HUES48 (cell line): ENCODE measurements at regions not wholly inside any gene's neighbourhood (a gene's known extent, or its start where the extent isn't known, plus 50 kb on each side); places are given as distances from the start of the nearest gene placed in this dataset.

Source experiments
- H3K27ac ChIP-seq: one replicate; pipeline ENCODE4 v1.7.0; 2013; ENCODE audit warnings: low read depth, low read length, inconsistent platforms
- H3K27me3 ChIP-seq: 2 replicates; pipeline ENCODE4 v1.6.1; 2013; ENCODE audit warnings: mild to moderate bottlenecking, low read length; ENCODE audit not compliant: control insufficient read depth, insufficient read depth
- H3K36me3 ChIP-seq: 2 replicates; pipeline ENCODE4 v1.6.1; 2013; ENCODE audit warnings: low read length; ENCODE audit not compliant: control insufficient read depth, insufficient read depth
- H3K4me1 ChIP-seq: 2 replicates; pipeline ENCODE4 v1.6.1; 2013; ENCODE audit warnings: mild to moderate bottlenecking, low read length; ENCODE audit not compliant: control insufficient read depth, insufficient read depth
- H3K4me3 ChIP-seq: 2 replicates; pipeline ENCODE4 v1.5.1; 2013; ENCODE audit warnings: mild to moderate bottlenecking, low read depth, low read length
- H3K9ac ChIP-seq: 2 replicates; pipeline ENCODE4 v1.6.1; 2013; ENCODE audit warnings: mild to moderate bottlenecking, low read depth, low read length, moderate library complexity
- H3K9me3 ChIP-seq: 2 replicates; pipeline ENCODE4 v1.6.1; 2013; ENCODE audit warnings: low read length; ENCODE audit not compliant: control insufficient read depth, insufficient read depth

DNA sequence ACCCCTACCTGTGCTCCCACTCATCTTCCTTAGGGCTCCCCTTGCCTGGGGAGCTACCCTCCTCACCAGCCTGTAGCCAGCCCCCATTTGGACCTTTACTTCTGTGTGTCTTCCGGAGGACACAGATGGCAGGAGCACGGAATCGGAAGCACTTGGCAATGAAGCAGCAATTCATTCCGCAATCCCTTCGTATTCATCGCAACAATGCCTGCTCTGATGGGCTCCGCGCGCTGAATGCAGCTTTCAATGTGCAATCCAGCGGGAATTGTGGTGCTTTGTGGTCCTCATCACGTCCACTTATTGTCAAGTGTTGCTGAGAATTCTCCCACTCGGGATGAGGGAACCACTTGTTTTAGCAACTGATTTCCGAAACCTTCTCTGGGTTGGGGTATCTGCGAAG is 336.0 kb downstream of the DHX35 start:
- H3K27ac ChIP-seq: no peak overlapping the region
- no peaks in the 10 kb centered on the region for H3K27me3 ChIP-seq
- H3K4me1 ChIP-seq: peaks cover 15% of the 10 kb centered on the region
- no peak overlapping the region for H3K9ac ChIP-seq
- no peak overlapping the region for H3K4me3 ChIP-seq
- no peaks in the 10 kb centered on the region for H3K9me3 ChIP-seq
- H3K36me3 ChIP-seq: no peaks in the 10 kb centered on the region

GRCh38 chr20:39295301-39295700 is 333.2 kb downstream of the DHX35 start:
- H3K27ac ChIP-seq: no peak overlapping the region
- H3K36me3 ChIP-seq: no peaks in the 10 kb centered on the region
- H3K9me3 ChIP-seq: no peaks in the 10 kb centered on the region
- no peaks in the 10 kb centered on the region for H3K27me3 ChIP-seq
- no peak overlapping the region for H3K9ac ChIP-seq
- no peak overlapping the region for H3K4me3 ChIP-seq
- peaks cover 23% of the 10 kb centered on the region for H3K4me1 ChIP-seq

DNA sequence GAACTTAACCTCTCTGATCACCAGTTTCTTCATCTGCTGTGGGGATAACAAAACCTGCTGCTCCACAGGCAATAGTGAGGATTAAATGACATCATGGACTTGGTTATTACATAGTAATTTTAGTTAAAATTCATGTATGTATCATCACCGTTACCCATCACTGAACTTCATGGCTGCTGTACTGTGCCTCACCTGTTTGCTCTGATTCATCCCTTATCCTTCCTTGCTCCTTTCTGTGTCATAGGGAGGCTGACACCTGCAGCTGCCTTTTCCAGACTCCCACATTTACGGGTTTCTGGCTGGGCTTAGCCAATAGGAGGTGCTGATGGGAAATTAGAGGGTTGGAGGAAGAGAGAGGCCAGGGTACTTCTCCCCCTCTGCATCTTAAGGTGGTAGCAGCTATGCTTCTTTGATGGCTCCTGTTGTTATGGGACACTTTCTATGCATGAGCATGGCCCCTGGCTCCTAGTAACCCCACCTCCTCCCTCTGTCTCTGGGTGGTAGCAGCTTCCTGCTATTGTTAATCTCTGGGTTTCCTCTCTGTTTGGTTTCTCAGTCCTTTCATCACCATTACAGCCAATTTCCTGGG is 332.1 kb downstream of the DHX35 start:
- no peak overlapping the region for H3K9ac ChIP-seq
- peaks cover 33% of the 10 kb centered on the region for H3K4me1 ChIP-seq
- no peaks in the 10 kb centered on the region for H3K36me3 ChIP-seq
- no peaks in the 10 kb centered on the region for H3K9me3 ChIP-seq
- no peaks in the 10 kb centered on the region for H3K27me3 ChIP-seq
- H3K4me3 ChIP-seq: no peak overlapping the region
- H3K27ac ChIP-seq: no peak overlapping the region

GRCh38 chr20:39292193-39292736 is 330.1 kb downstream of the DHX35 start:
- H3K36me3 ChIP-seq: no peaks in the 10 kb centered on the region
- H3K9me3 ChIP-seq: peaks cover 15% of the 10 kb centered on the region
- no peaks in the 10 kb centered on the region for H3K27me3 ChIP-seq
- no peak overlapping the region for H3K27ac ChIP-seq
- peaks cover 33% of the 10 kb centered on the region for H3K4me1 ChIP-seq
- no peak overlapping the region for H3K9ac ChIP-seq
- no peak overlapping the region for H3K4me3 ChIP-seq

DNA sequence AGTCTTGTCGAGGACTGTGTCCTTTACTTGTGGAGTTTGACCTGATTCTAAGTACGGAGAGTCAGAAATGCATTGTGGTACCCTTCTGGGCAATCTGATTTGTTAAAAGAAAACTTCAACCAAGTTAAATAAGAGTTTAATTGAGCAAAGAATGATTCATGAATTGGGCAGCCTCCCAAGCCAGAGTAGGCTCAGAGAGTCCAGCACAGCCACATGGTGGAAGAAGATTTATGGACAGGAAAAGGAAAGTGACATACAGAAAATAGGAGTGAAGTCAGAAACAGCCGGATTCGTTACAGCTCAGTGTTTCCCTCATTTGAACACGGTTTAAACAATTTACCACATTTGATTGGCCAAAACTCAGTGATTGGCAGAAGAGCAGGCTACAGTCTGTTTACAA is 329.2 kb downstream of the DHX35 start:
- H3K9me3 ChIP-seq: peaks cover 16% of the 10 kb centered on the region
- no peaks in the 10 kb centered on the region for H3K36me3 ChIP-seq
- H3K27me3 ChIP-seq: no peaks in the 10 kb centered on the region
- H3K27ac ChIP-seq: no peak overlapping the region
- H3K4me1 ChIP-seq: peaks cover 33% of the 10 kb centered on the region
- H3K4me3 ChIP-seq: no peak overlapping the region
- H3K9ac ChIP-seq: no peak overlapping the region

- Histone ChIP-seq H3K4me3 (no peak overlapping the region), H3K4me1 (peaks cover 33% of the 10 kb centered on the region), H3K9me3 (peaks cover 16% of the 10 kb centered on the region), H3K27me3 (no peaks in the 10 kb centered on the region), H3K9ac (no peak overlapping the region), H3K27ac (peak overlapping the region; percentile 76), H3K36me3 (no peaks in the 10 kb centered on the region)
These were observed 328.4 kb downstream of the DHX35 start for GRCh38 chr20:39290575-39290974.

- Histone ChIP-seq H3K27ac (peak overlapping the region; percentile 76), H3K4me3 (no peak overlapping the region), H3K9ac (no peak overlapping the region), H3K27me3 (no peaks in the 10 kb centered on the region), H3K9me3 (peaks cover 16% of the 10 kb centered on the region), H3K4me1 (peaks cover 33% of the 10 kb centered on the region), H3K36me3 (no peaks in the 10 kb centered on the region)
These were observed 327.7 kb downstream of the DHX35 start for GRCh38 chr20:39289831-39290230.

- Histone ChIP-seq H3K9ac (no peak overlapping the region), H3K9me3 (peaks cover 16% of the 10 kb centered on the region), H3K27me3 (no peaks in the 10 kb centered on the region), H3K27ac (peak overlapping the region; percentile 76), H3K36me3 (no peaks in the 10 kb centered on the region), H3K4me1 (peaks cover 31% of the 10 kb centered on the region), H3K4me3 (no peak overlapping the region)
These were observed 327.2 kb downstream of the DHX35 start for GRCh38 chr20:39289316-39289715.

DNA sequence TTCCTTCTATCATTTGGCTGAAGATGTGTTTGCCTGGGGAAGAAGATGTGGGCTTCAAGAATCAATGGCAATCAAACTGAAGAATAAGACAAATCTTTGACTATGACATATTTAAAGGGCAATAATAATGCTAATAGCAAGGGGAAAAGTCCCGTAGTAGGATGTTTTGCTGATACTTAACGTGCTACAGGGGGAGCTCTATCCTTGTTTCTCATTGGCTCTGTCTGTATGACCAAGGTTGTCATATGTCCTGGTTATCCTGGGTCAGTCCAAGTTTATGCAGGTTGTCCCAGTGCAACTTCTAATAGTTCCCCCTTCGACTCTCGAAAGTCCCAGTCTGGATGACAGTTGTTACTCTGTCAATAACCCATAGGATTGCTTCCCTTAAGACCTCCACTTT is 321.3 kb downstream of the DHX35 start:
- H3K4me1 ChIP-seq: peaks cover 26% of the 10 kb centered on the region
- H3K27ac ChIP-seq: no peak overlapping the region
- peaks cover 12% of the 10 kb centered on the region for H3K27me3 ChIP-seq

DNA sequence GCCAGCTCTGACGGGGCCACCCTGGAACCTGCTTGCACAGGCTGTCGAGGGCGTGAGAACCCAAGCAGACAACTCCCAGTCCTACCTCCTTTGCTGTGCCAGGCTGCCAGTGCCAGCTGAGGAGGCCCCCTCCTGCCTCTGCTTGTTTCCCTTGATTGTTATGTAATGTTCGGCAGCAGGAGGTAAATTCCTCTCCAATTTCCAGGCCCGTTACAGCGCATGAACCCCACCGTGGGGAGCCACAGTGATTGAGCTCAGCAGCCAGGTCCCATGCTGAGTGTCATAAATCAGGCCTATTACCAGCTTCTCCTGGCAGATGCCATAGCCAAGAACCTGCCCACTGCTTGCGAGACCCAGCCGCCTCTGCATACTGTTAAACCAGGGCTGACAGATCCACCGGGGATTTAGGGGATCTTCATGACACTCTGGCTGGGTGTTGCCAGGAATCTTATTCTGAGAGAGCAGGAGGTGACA is 320.5 kb downstream of the DHX35 start:
- H3K27me3 ChIP-seq: peaks cover 12% of the 10 kb centered on the region
- no peaks in the 10 kb centered on the region for H3K36me3 ChIP-seq
- peaks cover 6% of the 10 kb centered on the region; the same call in 1 of the 2 replicates for H3K9me3 ChIP-seq
- H3K4me3 ChIP-seq: peak overlapping the region; percentile 9; the same call in 1 of the 2 replicates
- H3K9ac ChIP-seq: no peak overlapping the region
- H3K27ac ChIP-seq: no peak overlapping the region
- H3K4me1 ChIP-seq: peaks cover 33% of the 10 kb centered on the region

More for the DNA sequence above, 321.3 kb downstream of the DHX35 start:
- Histone ChIP-seq H3K4me3 (no peak overlapping the region), H3K9me3 (peaks cover 12% of the 10 kb centered on the region), H3K9ac (no peak overlapping the region), H3K36me3 (no peaks in the 10 kb centered on the region)

DNA sequence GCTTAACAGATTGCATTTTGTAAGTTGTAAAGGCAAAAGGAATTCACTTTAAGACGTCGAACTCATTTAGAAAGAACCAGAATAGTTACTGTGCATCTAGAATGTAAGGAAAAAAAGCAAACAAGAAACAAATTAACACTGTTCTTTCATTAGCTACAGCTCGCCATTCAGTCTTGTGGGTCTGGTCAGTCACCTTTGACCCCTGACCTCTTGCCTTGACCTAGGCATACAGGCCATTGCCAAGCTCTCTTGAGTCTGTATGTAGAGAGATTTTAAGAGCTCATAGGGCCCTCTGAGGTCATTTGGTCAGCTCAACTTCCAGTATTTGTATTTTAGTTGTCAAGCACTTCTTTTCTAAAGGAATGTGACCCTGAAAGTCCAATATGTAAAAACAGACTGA is 318.7 kb downstream of the DHX35 start:
- Histone ChIP-seq H3K36me3 (no peaks in the 10 kb centered on the region), H3K9me3 (no peaks in the 10 kb centered on the region), H3K4me1 (peaks cover 42% of the 10 kb centered on the region), H3K9ac (no peak overlapping the region), H3K27me3 (peaks cover 12% of the 10 kb centered on the region), H3K4me3 (no peak overlapping the region), H3K27ac (no peak overlapping the region)
